Stimulated activated CD8-positive, alpha-beta memory T cell treated with anti-CD3 and anti-CD28 coated beads, Interleukin-2, amount 100 ng/mL, for 1 hour (primary cell): ENCODE measurements at regions not wholly inside any gene's neighbourhood (a gene's known extent, or its start where the extent isn't known, plus 50 kb on each side); places are given as distances from the start of the nearest gene placed in this dataset.

Experiments
- DNase-seq, 2 donors: peaks; one replicate each; pipeline ENCODE4 v3.0.0-alpha.2; 2020; ENCODE audit warnings: low read depth in 2 of 2

DNA sequence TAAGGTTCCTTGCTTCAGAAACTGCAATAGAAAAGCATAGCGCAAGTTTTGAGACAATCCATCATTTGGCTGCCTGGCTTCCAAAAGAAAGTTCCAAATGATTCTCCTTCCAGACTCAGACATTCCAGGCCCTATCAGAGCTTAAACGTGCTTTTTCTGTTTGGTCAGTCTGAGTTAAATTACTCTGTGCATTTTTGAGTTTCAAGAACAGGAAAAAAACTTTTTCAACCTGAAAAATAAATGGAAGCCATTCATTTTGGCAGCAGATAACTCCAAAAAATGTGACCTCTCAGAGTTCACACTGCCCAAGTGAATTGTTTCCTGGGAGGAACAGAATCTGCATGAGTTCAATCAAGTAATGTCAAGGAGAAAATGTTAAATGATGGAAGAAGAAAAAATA is 354.2 kb downstream of the CXCL12 start:
- no peak for DNase-seq

GRCh38 chr10:44030132-44030531 is 354.8 kb downstream of the CXCL12 start:
- DNase-seq, result peak in 1 of 2 donors; percentile 6

DNA sequence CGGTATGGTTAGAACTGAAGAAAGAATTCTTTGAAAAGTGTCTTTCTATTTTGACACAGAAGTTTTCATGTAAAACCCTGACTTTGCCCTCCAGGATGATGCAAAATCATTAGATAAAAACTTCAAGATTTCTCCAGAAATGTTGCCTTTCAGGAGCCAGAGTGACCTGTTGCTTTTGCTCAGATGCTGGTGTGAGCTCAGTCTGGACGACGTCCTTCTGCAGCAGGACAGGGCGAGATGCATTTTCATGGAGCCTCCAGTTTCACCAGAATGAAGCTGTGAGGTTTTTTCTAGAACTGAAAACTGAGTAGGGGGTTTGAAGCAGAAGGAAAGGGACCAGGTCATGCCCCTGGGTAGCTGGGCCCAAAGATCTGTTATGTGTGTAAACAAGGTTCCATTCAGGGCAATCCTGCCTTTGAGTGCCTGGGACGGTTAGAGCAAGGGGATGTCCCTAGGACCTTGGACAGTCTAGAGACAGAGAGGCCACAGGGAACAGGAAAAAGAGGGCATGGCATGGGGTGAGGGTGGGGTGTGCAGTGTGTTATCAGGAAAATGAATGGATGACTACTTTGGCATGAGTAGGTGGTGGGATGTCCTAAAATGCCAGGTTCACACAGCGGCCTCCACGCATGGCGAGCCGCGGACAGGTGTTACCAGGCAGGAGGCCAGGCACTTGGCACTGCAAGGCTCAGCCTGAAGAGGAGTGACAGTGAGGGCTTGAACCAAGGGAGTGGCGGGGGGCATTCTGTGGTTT is 356.3 kb downstream of the CXCL12 start:
- no peak for DNase-seq

DNA sequence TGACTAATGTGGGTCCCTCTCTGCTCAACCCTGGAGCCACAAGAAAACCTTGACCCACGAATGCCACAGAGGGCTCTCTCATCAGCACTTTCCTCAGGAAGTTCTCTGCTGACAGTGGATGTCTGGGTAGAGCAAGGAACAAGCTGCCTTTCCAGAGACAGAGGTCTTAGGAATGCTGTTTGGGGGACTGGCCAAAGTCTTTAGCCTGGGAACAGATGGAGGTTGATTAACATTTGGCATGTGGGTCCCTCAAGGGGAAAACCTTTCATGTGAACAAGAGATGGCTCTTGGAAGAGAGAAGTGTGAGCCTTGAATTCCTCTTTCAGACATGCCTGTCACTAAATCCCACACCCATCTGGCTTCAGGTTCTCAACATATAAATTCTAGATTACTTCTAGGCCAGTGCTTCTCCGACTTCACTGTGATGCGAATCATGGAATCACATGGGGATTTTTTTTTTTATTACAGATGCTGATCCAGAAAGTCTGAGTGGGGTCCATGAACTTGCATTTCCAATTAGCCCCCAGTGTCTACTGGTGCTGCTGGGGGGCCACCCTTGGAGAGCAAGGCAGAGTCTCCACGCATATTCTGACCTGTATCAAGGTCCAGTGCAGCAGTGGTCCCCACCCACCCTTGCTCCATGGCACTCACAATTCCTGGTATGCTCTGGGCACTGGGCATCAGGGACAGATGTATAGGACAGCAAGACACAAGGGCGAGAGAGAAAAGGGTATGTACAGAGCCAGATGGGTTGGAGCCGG is 360.4 kb downstream of the CXCL12 start:
- DNase-seq, result no peak

DNA sequence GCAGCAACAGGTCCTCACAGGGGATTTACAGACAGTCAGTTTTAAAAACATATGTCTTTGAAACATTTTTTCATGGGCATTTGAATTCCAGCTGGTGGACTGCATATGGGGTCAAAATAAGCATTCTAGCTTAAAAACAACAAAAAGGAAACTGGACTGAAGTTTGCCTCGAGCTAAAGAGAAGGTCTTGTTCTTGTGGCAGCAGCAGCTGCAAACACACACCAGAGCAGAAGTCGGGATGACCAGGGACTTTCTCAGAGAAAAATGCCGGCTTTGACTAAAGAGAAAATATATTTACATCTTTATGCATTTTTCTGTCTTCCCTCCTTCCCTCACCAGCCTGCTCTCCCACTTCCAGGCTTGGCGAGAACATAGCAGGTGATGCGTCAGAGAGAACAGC is 361.4 kb downstream of the CXCL12 start:
- DNase-seq, result no peak

DNA sequence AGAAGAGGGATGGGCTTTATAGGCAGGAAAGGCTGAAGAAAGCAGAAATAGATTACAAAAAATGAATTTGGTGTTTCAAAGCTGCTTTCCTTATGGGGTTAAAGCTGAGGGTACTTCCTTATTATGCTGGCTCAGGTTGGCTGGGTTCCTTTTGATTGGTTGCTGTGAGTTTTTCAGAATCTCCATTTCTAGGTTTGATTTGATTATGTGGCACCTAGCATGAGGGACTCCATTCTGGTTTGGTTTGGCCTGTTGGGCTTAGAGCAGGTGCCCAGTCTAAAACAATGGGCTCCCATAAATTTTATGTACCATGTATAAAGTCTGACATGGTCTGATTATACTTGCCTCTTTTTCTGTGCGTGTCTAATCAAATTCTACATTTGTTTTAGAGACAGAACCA is 362.7 kb downstream of the CXCL12 start:
- no peak for DNase-seq

DNA sequence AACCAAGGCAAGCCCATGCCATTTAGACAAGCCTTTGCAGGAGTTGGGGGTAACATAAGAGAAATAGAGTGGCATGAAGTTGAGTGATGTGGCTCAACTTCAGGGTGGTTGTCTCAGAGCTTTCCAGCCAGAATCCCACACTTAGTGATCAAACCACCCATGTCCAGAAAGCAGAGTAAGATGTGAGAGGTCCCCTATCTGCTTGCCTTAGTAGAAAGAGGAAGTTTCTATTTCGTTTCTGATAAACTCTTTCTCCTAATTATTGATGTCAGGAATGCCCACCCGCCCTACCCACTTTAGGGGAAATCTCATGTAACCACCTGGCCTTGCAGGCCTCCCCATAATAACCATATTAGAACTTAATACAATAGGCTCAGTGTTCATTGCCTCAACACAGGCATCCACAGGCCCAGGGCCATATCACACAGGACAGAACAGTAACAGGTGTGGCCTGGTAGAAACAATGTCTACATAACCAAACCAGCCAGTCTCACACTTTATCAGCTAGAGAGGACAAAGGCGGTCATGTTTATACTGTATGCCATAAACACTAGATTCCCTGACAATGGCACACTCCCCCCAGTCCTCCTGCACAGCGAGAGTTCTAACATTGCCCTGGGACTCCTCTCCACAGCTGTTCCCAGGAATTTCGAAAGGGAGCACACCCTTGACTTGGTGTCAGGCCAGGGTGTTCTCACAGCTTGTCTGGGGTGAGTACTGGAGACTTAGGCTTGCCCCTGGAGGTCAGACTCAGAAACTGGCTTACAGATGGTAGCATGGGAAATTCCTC is 364.4 kb downstream of the CXCL12 start:
- no peak for DNase-seq

GRCh38 chr10:44017483-44018145 is 367.3 kb downstream of the CXCL12 start:
- DNase-seq, result no peak

DNA sequence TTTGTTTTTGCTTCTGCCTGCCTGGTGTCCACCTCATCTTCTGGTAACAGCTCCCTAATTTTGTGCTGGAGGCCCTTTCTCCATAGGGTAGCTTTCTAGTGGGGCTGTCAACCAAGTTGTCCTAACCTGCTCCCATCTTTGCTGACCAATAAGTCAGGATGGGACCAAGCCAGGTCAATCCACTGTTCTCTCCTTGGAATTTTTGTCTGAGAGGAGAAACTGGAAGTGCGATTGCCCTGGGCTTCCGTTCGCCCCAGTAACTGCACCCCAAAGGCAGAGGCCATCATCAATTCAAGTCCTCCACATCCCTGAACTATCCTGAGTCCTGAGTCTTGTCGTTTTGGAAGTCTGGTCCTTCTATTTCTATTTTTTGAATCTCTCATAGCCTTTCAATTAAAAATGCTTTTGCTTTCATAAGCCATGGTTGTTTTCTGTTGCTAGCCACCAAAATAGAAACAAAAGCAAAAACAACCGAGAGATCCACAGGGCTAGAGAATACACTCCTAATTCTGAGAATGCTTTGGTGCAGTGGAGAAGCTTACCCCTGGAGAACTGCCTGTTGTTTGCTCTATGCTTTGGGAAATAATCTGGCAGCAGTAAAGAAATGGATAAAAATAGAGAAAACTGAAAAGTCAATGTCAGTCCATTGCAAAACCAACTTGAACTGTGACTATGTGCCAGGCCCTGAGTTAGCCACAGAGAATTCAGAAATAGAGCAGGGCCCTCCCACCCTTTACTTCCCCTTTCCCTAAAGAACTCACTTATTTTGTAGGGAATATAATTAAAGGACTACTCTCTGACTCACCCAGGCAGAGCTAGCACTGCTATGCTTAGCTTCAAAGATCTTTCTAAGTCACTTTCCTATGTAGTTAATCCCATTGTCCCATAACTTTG is 368.1 kb downstream of the CXCL12 start:
- DNase-seq, result no peak

DNA sequence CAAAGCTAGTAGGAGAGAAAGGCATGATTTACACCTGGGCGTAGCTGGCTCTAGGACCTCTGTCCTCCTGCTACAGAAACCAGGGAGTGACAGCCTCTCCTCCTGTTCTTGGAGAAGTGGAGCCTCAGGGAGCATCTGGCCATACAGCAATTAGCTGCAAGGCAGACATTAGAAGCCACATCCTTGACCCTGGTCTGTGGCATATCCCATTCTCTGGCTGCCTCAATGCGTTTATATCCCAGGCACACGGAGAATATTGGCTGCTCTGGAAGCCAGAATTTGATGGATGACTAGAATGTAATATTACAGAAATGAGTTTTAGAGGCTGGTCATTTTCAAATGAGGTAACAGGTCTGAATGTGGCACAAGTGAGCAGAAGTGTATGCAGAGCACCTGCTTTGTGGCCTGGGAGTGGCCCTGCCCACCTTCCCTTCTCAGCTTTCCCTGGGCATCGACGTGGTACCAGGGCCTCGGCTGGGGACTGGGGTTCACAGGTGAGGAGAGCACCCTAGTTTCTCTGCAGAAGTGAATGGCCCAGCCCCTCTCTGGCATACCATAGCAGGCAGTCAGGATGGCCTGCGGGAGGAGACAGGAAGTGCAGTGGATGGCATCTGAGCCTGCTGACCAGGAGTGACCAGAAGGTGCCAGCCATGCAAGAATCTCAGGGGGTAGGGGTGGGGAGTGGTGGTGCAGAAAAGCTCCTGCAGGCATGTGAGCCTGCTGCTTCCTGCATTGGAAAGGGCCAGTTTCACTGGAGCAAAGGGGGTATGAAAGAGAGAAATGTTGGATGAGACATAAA is 367.2 kb upstream of the ZNF32 start:
- DNase-seq, result no peak

GRCh38 chr10:44014644-44015250 is 366.1 kb upstream of the ZNF32 start:
- DNase-seq, result no peak

- DNase-seq, result no peak
Observed at GRCh38 chr10:44013981-44014380, 365.3 kb upstream of the ZNF32 start.

- DNase-seq, result no peak
Observed at GRCh38 chr10:44012921-44013320, 364.2 kb upstream of the ZNF32 start.

DNA sequence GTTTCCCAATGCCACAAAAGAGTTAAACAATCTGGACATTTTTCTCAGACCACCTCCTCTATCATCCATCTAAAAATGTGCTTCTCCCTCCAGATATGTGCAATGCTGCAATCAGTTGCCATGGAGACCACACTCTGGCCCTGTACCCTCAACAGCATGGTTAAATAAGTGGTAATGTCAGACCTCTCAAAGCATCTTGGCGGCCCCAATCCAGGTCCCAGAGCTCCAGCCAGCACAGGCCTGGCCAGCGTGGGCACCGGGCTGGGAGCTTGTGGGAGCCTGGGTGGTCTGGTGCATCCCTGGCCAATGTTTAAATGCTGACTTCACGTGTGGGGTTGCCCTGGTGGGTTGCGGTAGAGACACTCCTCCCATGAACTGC is 362.9 kb upstream of the ZNF32 start:
- DNase-seq, result no peak

DNA sequence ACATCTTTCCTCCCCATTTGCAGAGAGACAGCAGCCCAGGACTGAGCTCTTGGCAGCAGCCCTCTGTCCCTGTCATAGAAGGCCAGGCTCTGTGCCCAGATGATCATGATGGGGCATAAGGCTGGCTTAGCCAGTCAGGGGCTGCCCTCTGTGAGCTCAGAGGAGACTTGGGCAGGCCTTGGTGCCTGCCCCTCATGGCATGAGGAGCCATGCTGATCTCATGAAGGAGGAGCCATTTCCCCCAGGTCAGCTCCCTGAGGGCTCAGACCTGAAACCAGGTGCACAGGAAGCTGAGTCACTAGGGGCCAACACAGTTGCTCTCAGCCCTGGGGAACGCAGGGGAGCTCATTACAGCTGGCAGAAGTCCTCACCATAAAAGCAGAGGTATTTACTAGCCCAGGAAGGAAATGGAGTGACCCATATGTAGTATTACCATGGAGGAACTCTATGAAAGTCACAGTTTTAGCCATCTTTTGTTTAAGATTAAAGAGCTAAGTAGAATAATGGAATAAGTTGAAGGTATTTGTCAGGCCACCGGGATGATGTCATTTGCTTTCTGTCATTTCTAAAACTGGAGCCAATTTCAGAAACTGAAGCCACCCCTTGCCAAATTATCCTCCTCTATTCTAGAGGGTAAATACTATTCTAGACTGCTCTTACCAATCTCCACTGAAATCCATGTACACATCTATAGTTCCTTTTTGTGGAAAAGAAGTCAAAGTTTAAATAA is 362.4 kb upstream of the ZNF32 start:
- no peak for DNase-seq

DNA sequence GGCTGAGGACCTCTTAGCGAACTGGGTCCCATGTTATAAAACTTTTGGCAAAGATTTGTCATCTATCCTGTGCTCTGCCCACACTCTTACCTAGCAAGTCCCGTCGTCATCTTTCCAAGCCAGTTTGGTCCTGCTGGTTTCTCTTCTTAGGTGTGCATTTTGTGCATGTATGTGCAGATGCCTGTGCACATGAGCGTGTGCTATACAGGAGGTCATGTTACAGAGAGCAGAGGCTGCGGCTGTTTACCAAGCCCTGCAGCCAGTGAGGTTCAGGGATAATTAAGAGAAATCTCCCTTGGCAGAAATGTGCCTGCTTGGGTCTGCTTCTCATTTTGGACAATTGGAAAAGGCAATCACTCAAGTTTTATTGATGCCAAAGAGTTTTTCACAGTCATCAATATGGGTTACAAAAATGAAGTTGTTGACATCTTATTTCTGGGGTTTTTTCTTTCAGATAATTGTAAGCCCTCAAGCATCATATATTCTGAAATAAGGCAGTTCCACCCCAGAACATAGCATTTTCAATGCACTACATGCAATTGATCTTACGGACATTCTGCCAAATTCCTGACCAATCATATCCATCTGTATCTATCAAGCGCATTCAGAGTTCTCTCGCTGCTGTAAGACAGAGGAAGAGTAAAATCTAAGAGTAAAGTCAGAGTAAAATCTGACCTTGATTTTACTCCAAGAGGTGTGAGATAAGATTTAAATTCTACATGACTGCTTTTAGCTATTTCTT is 361.4 kb upstream of the ZNF32 start:
- no peak for DNase-seq

DNA sequence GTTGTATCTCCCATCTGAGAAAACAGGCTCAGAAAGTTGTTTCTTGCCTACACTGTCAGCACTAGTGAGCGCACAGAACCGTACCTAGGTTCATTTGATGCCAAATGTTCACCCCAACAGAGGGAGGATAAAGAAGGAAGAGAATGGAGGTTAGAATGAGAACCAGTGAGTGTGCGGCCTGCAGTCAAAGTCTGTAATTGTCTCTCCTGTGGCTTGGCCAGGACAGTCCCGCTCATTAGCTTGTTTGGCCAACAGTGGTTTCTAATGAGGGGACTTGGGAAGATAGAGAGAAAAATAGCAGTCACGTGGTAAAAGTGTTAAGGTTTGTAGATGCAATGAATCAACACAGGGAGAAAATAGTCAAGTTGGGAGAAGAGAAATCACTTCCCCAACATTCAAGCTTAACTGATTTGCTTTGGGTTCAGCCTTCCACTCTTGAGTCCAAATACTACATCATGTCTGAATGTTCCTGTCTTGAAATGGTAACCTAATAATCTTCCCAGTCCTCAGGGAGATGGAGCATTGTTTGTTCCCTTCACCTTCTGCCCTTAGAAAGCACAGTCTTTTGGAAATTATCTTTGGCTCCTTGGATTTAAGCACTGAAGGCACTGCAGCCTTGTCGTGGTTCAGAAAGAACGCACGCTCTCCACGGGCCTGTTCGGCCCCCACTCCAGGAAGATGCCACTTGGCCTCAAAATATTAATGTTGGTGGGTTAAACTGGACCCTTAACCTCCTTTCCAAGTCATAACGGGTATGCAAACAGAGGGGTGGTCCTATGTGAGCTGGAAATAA is 360.4 kb upstream of the ZNF32 start:
- no peak for DNase-seq
